Progenitor cell of endocrine pancreas (in vitro differentiated cells): ENCODE measurements at regions not wholly inside any gene's neighbourhood (a gene's known extent, or its start where the extent isn't known, plus 50 kb on each side); places are given as distances from the start of the nearest gene placed in this dataset.

Experiments used
- DNase-seq: peaks from one replicate; pipeline ENCODE4 v3.0.0; 2021; ENCODE audit warnings: low spot score; ENCODE audit not compliant: unreplicated experiment
- H3K27ac Mint-ChIP-seq: 2 replicates; pipeline ENCODE4 v1.8.0; 2021; ENCODE audit warnings: mild to moderate bottlenecking, moderate library complexity, mixed read lengths
- H3K27me3 Mint-ChIP-seq: 2 replicates; pipeline ENCODE4 v1.8.0; 2021; ENCODE audit warnings: mixed read lengths
- H3K36me3 Mint-ChIP-seq: 2 replicates; pipeline ENCODE4 v1.8.0; 2022; ENCODE audit warnings: mixed read lengths; ENCODE audit not compliant: insufficient read depth
- H3K4me1 Mint-ChIP-seq: 2 replicates; pipeline ENCODE4 v1.8.0; 2021; ENCODE audit warnings: low read depth, mixed read lengths
- H3K4me3 Mint-ChIP-seq: 2 replicates; pipeline ENCODE4 v1.8.0; 2021; ENCODE audit warnings: low read depth, mild to moderate bottlenecking, moderate library complexity, mixed read lengths
- H3K9me3 Mint-ChIP-seq: 2 replicates; pipeline ENCODE4 v1.8.0; 2021; ENCODE audit warnings: low read depth, mixed read lengths
- TF ChIP-seq, protein P1 (sequence below): fragments of 200-600 bp; sonication (generic); IDR thresholded peaks from one replicate; pipeline ENCODE4 v1.5.0; 2021; ENCODE audit warnings: antibody characterized with exemption, mild to moderate bottlenecking; ENCODE audit not compliant: unreplicated experiment

DNA sequence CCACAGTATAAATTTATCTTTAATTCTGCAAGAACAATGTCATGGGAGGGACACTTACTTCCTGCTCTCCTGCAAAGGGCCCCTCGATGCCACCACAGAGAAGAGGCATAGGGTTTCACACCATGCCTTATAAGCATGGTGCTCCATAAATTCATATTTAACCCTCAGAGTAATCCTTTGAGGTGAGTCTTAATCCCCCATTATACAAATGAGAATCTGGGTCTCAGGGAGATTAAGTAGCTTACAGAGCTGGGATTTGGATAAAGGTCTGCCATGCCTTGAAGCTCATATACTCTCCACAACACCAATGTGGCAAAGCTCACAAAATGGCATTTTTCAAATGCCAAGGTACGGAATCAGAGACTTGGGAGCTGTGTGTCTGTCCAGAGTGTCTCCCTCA lies 268.5 kb upstream of the CCL2 start:
- no peak overlapping the region for H3K27ac Mint-ChIP-seq
- H3K4me3 Mint-ChIP-seq = no peak overlapping the region
- TF ChIP-seq, protein P1, sequence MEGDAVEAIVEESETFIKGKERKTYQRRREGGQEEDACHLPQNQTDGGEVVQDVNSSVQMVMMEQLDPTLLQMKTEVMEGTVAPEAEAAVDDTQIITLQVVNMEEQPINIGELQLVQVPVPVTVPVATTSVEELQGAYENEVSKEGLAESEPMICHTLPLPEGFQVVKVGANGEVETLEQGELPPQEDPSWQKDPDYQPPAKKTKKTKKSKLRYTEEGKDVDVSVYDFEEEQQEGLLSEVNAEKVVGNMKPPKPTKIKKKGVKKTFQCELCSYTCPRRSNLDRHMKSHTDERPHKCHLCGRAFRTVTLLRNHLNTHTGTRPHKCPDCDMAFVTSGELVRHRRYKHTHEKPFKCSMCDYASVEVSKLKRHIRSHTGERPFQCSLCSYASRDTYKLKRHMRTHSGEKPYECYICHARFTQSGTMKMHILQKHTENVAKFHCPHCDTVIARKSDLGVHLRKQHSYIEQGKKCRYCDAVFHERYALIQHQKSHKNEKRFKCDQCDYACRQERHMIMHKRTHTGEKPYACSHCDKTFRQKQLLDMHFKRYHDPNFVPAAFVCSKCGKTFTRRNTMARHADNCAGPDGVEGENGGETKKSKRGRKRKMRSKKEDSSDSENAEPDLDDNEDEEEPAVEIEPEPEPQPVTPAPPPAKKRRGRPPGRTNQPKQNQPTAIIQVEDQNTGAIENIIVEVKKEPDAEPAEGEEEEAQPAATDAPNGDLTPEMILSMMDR = no peak
- H3K36me3 Mint-ChIP-seq = no peaks in the 10 kb centered on the region
- peaks cover 8% of the 10 kb centered on the region for H3K9me3 Mint-ChIP-seq
- peaks cover 6% of the 10 kb centered on the region for H3K4me1 Mint-ChIP-seq
- peaks cover 6% of the 10 kb centered on the region for H3K27me3 Mint-ChIP-seq
- DNase-seq = no peak

DNA sequence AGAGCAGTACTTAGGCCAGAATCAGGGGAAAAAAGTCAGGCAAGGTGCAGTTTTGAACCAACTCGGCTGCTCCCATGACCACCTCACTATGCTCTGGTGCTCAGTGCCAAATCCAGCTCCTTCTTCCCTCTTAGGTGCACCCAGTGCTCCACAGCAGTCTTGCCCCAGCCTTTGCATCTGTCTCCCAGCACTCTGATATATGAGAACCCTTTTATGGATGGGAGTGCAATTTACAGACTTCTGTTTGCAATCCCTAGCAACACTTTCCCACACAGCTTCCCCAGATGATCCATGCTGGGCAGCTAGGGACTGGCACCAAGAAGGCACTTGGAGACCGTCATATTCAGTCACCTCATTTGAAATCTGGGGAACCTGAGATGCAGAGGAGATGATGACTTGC lies 267.9 kb upstream of the CCL2 start:
- no peak overlapping the region for H3K27ac Mint-ChIP-seq
- peaks cover 8% of the 10 kb centered on the region for H3K9me3 Mint-ChIP-seq
- H3K27me3 Mint-ChIP-seq = peaks cover 6% of the 10 kb centered on the region
- H3K4me3 Mint-ChIP-seq = no peak overlapping the region
- DNase-seq = no peak
- H3K36me3 Mint-ChIP-seq = no peaks in the 10 kb centered on the region
- peaks cover 6% of the 10 kb centered on the region for H3K4me1 Mint-ChIP-seq
- TF ChIP-seq, protein P1 = no peak

GRCh38 chr17:33989361-33990148 lies 265.5 kb upstream of the CCL2 start:
- H3K4me3 Mint-ChIP-seq = no peak overlapping the region
- H3K27me3 Mint-ChIP-seq = peaks cover 4% of the 10 kb centered on the region
- peaks cover 8% of the 10 kb centered on the region for H3K9me3 Mint-ChIP-seq
- peaks cover 3% of the 10 kb centered on the region for H3K4me1 Mint-ChIP-seq
- H3K36me3 Mint-ChIP-seq = no peaks in the 10 kb centered on the region
- H3K27ac Mint-ChIP-seq = no peak overlapping the region
- no peak for DNase-seq
- TF ChIP-seq, protein P1 = no peak

DNA sequence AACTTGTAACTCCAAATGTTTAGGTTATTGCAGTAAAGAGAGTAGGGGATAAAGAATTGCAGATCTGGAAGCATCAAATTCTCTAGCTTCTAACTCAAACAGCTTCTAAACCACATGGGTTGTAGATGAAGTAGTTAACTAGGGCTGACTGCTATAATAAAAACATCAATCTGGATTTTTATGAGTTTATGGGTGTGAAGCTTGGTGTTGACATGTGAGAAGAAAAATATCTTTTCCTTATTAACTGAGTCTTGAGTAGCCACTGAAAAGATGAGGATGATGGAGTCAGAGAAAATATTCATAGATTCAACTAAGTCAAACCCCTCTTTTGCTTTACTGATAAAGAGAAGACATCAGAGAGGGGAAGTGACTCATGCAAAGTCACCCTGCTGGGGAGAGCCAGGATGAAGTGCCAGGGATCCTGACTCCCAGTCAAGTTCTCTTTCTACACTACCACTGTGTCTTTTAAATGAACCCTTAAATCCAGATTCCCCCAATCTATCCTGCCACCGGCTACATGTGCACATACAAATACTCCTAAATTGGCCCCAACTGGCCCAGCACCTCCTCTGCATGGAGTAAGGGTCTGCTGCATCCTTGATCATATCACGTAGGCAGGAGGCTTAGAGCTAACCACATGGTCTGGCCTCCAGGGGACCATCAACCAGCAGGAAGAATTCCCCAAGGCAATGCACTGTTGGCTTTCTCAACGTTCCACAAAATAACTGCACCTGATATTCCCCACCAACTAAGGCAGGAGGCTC lies 264.0 kb upstream of the CCL2 start:
- Mint-ChIP-seq H3K4me3 (no peak overlapping the region), H3K27me3 (peaks cover 3% of the 10 kb centered on the region), H3K27ac (no peak overlapping the region), H3K36me3 (no peaks in the 10 kb centered on the region), H3K9me3 (peaks cover 10% of the 10 kb centered on the region), H3K4me1 (peaks cover 3% of the 10 kb centered on the region)
- TF ChIP-seq, protein P1 = no peak
- DNase-seq = no peak

GRCh38 chr17:33992113-33992512 lies 263.0 kb upstream of the CCL2 start:
- TF ChIP-seq, protein P1 = no peak
- Mint-ChIP-seq H3K4me3 (no peak overlapping the region), H3K27ac (no peak overlapping the region), H3K36me3 (no peaks in the 10 kb centered on the region), H3K27me3 (peaks cover 3% of the 10 kb centered on the region), H3K4me1 (peaks cover 3% of the 10 kb centered on the region), H3K9me3 (peaks cover 12% of the 10 kb centered on the region)
- no peak for DNase-seq
